ENCODE measurements at regions not wholly inside any gene's neighbourhood (a gene's known extent, or its start where the extent isn't known, plus 50 kb on each side); places are given as distances from the start of the nearest gene placed in this dataset.

- Histone ChIP-seq H3K27ac (ENCODE audit: insufficient read depth, low read depth, low read length, poor library complexity, severe bottlenecking) (no peak overlapping the region), H3K4me1 (ENCODE audit: control insufficient read depth, insufficient read depth, low read length) (no peaks in the 10 kb centered on the region), H3K9me3 (ENCODE audit: control insufficient read depth, low read length) (no peaks in the 10 kb centered on the region), H3K27me3 (ENCODE audit: control insufficient read depth, insufficient read depth, low read length, poor library complexity, severe bottlenecking) (no peaks in the 10 kb centered on the region), H3K4me3 (ENCODE audit: insufficient read depth, low read depth, low read length) (no peak overlapping the region), H3K36me3 (ENCODE audit: control insufficient read depth, insufficient read depth, low read length) (no peaks in the 10 kb centered on the region)
- 92 to 100% methylated on average over 1 of the region's 1 CpG for whole genome bisulfite sequencing, 2 experiments
Measured at GRCh38 chr2:33735096-33735495, 136.0 kb upstream of the FAM98A start.

- no peaks in the 10 kb centered on the region for H3K36me3 ChIP-seq (ENCODE audit: control insufficient read depth, insufficient read depth, low read length)
- no peaks in the 10 kb centered on the region for H3K27me3 ChIP-seq (ENCODE audit: control insufficient read depth, insufficient read depth, low read length, poor library complexity, severe bottlenecking)
- no peaks in the 10 kb centered on the region for H3K9me3 ChIP-seq (ENCODE audit: control insufficient read depth, low read length)
- H3K4me1 ChIP-seq (ENCODE audit: control insufficient read depth, insufficient read depth, low read length) = no peaks in the 10 kb centered on the region
- no peak overlapping the region for H3K4me3 ChIP-seq (ENCODE audit: insufficient read depth, low read depth, low read length)
- no peak overlapping the region for H3K27ac ChIP-seq (ENCODE audit: insufficient read depth, low read depth, low read length, poor library complexity, severe bottlenecking)
Measured at GRCh38 chr2:33730804-33731203, 131.7 kb upstream of the FAM98A start.

GRCh38 chr2:33730193-33730592 is 131.1 kb upstream of the FAM98A start:
- Histone ChIP-seq H3K36me3 (ENCODE audit: control insufficient read depth, insufficient read depth, low read length) (no peaks in the 10 kb centered on the region), H3K4me3 (ENCODE audit: insufficient read depth, low read depth, low read length) (no peak overlapping the region), H3K27ac (ENCODE audit: insufficient read depth, low read depth, low read length, poor library complexity, severe bottlenecking) (no peak overlapping the region), H3K27me3 (ENCODE audit: control insufficient read depth, insufficient read depth, low read length, poor library complexity, severe bottlenecking) (no peaks in the 10 kb centered on the region), H3K9me3 (ENCODE audit: control insufficient read depth, low read length) (no peaks in the 10 kb centered on the region), H3K4me1 (ENCODE audit: control insufficient read depth, insufficient read depth, low read length) (no peaks in the 10 kb centered on the region)
- 68 to 70% methylated on average over 1 of the region's 1 CpG for WGBS, 2 experiments

GRCh38 chr2:33729353-33729752 is 130.3 kb upstream of the FAM98A start:
- Histone ChIP-seq H3K9me3 (ENCODE audit: control insufficient read depth, low read length) (no peaks in the 10 kb centered on the region), H3K4me1 (ENCODE audit: control insufficient read depth, insufficient read depth, low read length) (no peaks in the 10 kb centered on the region), H3K27me3 (ENCODE audit: control insufficient read depth, insufficient read depth, low read length, poor library complexity, severe bottlenecking) (no peaks in the 10 kb centered on the region), H3K36me3 (ENCODE audit: control insufficient read depth, insufficient read depth, low read length) (no peaks in the 10 kb centered on the region), H3K27ac (ENCODE audit: insufficient read depth, low read depth, low read length, poor library complexity, severe bottlenecking) (no peak overlapping the region), H3K4me3 (ENCODE audit: insufficient read depth, low read depth, low read length) (no peak overlapping the region)
- no CpG with 5 or more reads among the region's 1 CpG for WGBS, 2 experiments

GRCh38 chr2:33728106-33728505 is 129.0 kb upstream of the FAM98A start:
- 92 to 97% methylated on average over 14 of the region's 14 CpGs for WGBS, 2 experiments
- no peaks in the 10 kb centered on the region for H3K4me1 ChIP-seq (ENCODE audit: control insufficient read depth, insufficient read depth, low read length)

GRCh38 chr2:33727361-33728032 is 128.4 kb upstream of the FAM98A start:
- no peaks in the 10 kb centered on the region for H3K9me3 ChIP-seq (ENCODE audit: control insufficient read depth, low read length)
- WGBS, 2 experiments = 95 to 97% methylated on average over 41 of the region's 41 CpGs
- H3K27ac ChIP-seq (ENCODE audit: insufficient read depth, low read depth, low read length, poor library complexity, severe bottlenecking) = no peak overlapping the region
- no peak overlapping the region for H3K4me3 ChIP-seq (ENCODE audit: insufficient read depth, low read depth, low read length)
- H3K4me1 ChIP-seq (ENCODE audit: control insufficient read depth, insufficient read depth, low read length) = no peaks in the 10 kb centered on the region
- no peaks in the 10 kb centered on the region for H3K36me3 ChIP-seq (ENCODE audit: control insufficient read depth, insufficient read depth, low read length)
- no peaks in the 10 kb centered on the region for H3K27me3 ChIP-seq (ENCODE audit: control insufficient read depth, insufficient read depth, low read length, poor library complexity, severe bottlenecking)

More at GRCh38 chr2:33728106-33728505, 129.0 kb upstream of the FAM98A start:
- no peaks in the 10 kb centered on the region for H3K27me3 ChIP-seq (ENCODE audit: control insufficient read depth, insufficient read depth, low read length, poor library complexity, severe bottlenecking)
- H3K4me3 ChIP-seq (ENCODE audit: insufficient read depth, low read depth, low read length) = no peak overlapping the region
- no peak overlapping the region for H3K27ac ChIP-seq (ENCODE audit: insufficient read depth, low read depth, low read length, poor library complexity, severe bottlenecking)
- H3K36me3 ChIP-seq (ENCODE audit: control insufficient read depth, insufficient read depth, low read length) = no peaks in the 10 kb centered on the region
- H3K9me3 ChIP-seq (ENCODE audit: control insufficient read depth, low read length) = no peaks in the 10 kb centered on the region

GRCh38 chr2:33726415-33726814 is 127.3 kb upstream of the FAM98A start:
- H3K36me3 ChIP-seq (ENCODE audit: control insufficient read depth, insufficient read depth, low read length) = no peaks in the 10 kb centered on the region
- H3K27ac ChIP-seq (ENCODE audit: insufficient read depth, low read depth, low read length, poor library complexity, severe bottlenecking) = no peak overlapping the region
- no peaks in the 10 kb centered on the region for H3K27me3 ChIP-seq (ENCODE audit: control insufficient read depth, insufficient read depth, low read length, poor library complexity, severe bottlenecking)
- WGBS, 2 experiments = 87 to 91% methylated on average over 7 to 8 of the region's 8 CpGs
- no peak overlapping the region for H3K4me3 ChIP-seq (ENCODE audit: insufficient read depth, low read depth, low read length)
- H3K4me1 ChIP-seq (ENCODE audit: control insufficient read depth, insufficient read depth, low read length) = no peaks in the 10 kb centered on the region
- H3K9me3 ChIP-seq (ENCODE audit: control insufficient read depth, low read length) = no peaks in the 10 kb centered on the region

- Histone ChIP-seq H3K9me3 (ENCODE audit: control insufficient read depth, low read length) (no peaks in the 10 kb centered on the region), H3K27ac (ENCODE audit: insufficient read depth, low read depth, low read length, poor library complexity, severe bottlenecking) (no peak overlapping the region), H3K4me1 (ENCODE audit: control insufficient read depth, insufficient read depth, low read length) (no peaks in the 10 kb centered on the region), H3K4me3 (ENCODE audit: insufficient read depth, low read depth, low read length) (no peak overlapping the region), H3K27me3 (ENCODE audit: control insufficient read depth, insufficient read depth, low read length, poor library complexity, severe bottlenecking) (no peaks in the 10 kb centered on the region), H3K36me3 (ENCODE audit: control insufficient read depth, insufficient read depth, low read length) (no peaks in the 10 kb centered on the region)
- WGBS, 2 experiments = 80 to 82% methylated on average over 3 of the region's 3 CpGs
Measured at GRCh38 chr2:33723329-33723728, 124.2 kb upstream of the FAM98A start.

GRCh38 chr2:33719067-33719466 is 120.0 kb upstream of the FAM98A start:
- WGBS, 2 experiments = 78 to 83% methylated on average over 2 of the region's 2 CpGs
- Histone ChIP-seq H3K4me3 (ENCODE audit: insufficient read depth, low read depth, low read length) (no peak overlapping the region), H3K27me3 (ENCODE audit: control insufficient read depth, insufficient read depth, low read length, poor library complexity, severe bottlenecking) (no peaks in the 10 kb centered on the region), H3K36me3 (ENCODE audit: control insufficient read depth, insufficient read depth, low read length) (no peaks in the 10 kb centered on the region), H3K4me1 (ENCODE audit: control insufficient read depth, insufficient read depth, low read length) (no peaks in the 10 kb centered on the region), H3K27ac (ENCODE audit: insufficient read depth, low read depth, low read length, poor library complexity, severe bottlenecking) (no peak overlapping the region), H3K9me3 (ENCODE audit: control insufficient read depth, low read length) (no peaks in the 10 kb centered on the region)

GRCh38 chr2:33712674-33713073 is 113.6 kb upstream of the FAM98A start:
- Histone ChIP-seq H3K9me3 (ENCODE audit: control insufficient read depth, low read length) (no peaks in the 10 kb centered on the region), H3K27ac (ENCODE audit: insufficient read depth, low read depth, low read length, poor library complexity, severe bottlenecking) (no peak overlapping the region), H3K4me1 (ENCODE audit: control insufficient read depth, insufficient read depth, low read length) (no peaks in the 10 kb centered on the region), H3K4me3 (ENCODE audit: insufficient read depth, low read depth, low read length) (no peak overlapping the region), H3K27me3 (ENCODE audit: control insufficient read depth, insufficient read depth, low read length, poor library complexity, severe bottlenecking) (no peaks in the 10 kb centered on the region), H3K36me3 (ENCODE audit: control insufficient read depth, insufficient read depth, low read length) (no peaks in the 10 kb centered on the region)
- 74 to 87% methylated on average over 2 to 3 of the region's 3 CpGs for WGBS, 2 experiments

GRCh38 chr2:33709951-33710350 is 110.9 kb upstream of the FAM98A start:
- Histone ChIP-seq H3K4me3 (ENCODE audit: insufficient read depth, low read depth, low read length) (no peak overlapping the region), H3K36me3 (ENCODE audit: control insufficient read depth, insufficient read depth, low read length) (no peaks in the 10 kb centered on the region), H3K9me3 (ENCODE audit: control insufficient read depth, low read length) (no peaks in the 10 kb centered on the region), H3K4me1 (ENCODE audit: control insufficient read depth, insufficient read depth, low read length) (no peaks in the 10 kb centered on the region), H3K27ac (ENCODE audit: insufficient read depth, low read depth, low read length, poor library complexity, severe bottlenecking) (no peak overlapping the region), H3K27me3 (ENCODE audit: control insufficient read depth, insufficient read depth, low read length, poor library complexity, severe bottlenecking) (no peaks in the 10 kb centered on the region)
- WGBS, 2 experiments = 92 to 99% methylated on average over 2 of the region's 3 CpGs

Measured in ectodermal cell (in vitro differentiated cells).